HAP-1 (cell line): ENCODE measurements at regions not wholly inside any gene's neighbourhood (a gene's known extent, or its start where the extent isn't known, plus 50 kb on each side); places are given as distances from the start of the nearest gene placed in this dataset.

Experiments
- DNase-seq, 2 experiments: peaks; one replicate each; pipeline ENCODE4 v3.0.0-alpha.2; 2016 to 2020; ENCODE audit warnings: low spot score in 2 of 2
- H3K27me3 ChIP-seq: fragments of 250-450 bp; sonication (Bioruptor Pico); 2 replicates; pipeline ENCODE4 v1.5.1; 2020; ENCODE audit warnings: low read depth, mild to moderate bottlenecking, moderate library complexity
- H3K36me3 ChIP-seq: fragments of 250-450 bp; sonication (Bioruptor Pico); replicated peaks from 2 replicates; pipeline ENCODE4 v1.5.1; 2020; ENCODE audit warnings: mild to moderate bottlenecking
- H3K4me1 ChIP-seq: fragments of 250-450 bp; sonication (Bioruptor Pico); 2 replicates; pipeline ENCODE4 v1.5.1; 2020; ENCODE audit warnings: mild to moderate bottlenecking
- H3K4me3 ChIP-seq: fragments of 250-450 bp; sonication (Bioruptor Pico); 2 replicates; pipeline ENCODE4 v1.5.1; 2020; ENCODE audit warnings: mild to moderate bottlenecking, moderate library complexity
- H3K9me3 ChIP-seq: fragments of 250-450 bp; sonication (Bioruptor Pico); 2 replicates; pipeline ENCODE4 v1.5.1; 2020; ENCODE audit warnings: mild to moderate bottlenecking, moderate library complexity
- in situ Hi-C: fragments of 300-500 bp; cut with MboI; formaldehyde crosslinking; loops from 3 replicates; pipeline ENCODE4 v1.14.3; 2020; ENCODE audit warnings: low sequenced_read_pairs, inconsistent platforms, mixed read lengths

- no peak overlapping the region for H3K4me3 ChIP-seq
- in situ Hi-C loops: no loop called here
- no peaks in the 10 kb centered on the region for H3K4me1 ChIP-seq
- no peak for DNase-seq
- H3K36me3 ChIP-seq: no peaks in the 10 kb centered on the region
- no peaks in the 10 kb centered on the region for H3K9me3 ChIP-seq
- H3K27me3 ChIP-seq: no peaks in the 10 kb centered on the region
Measured at GRCh38 chr6:40125680-40126394, 191.6 kb upstream of the MOCS1 start.

GRCh38 chr6:40124924-40125323, 190.7 kb upstream of the MOCS1 start:
- H3K36me3 ChIP-seq: no peaks in the 10 kb centered on the region
- H3K4me3 ChIP-seq: no peak overlapping the region
- H3K4me1 ChIP-seq: no peaks in the 10 kb centered on the region
- H3K9me3 ChIP-seq: no peaks in the 10 kb centered on the region
- no peak for DNase-seq
- in situ Hi-C loops: no loop called here
- no peaks in the 10 kb centered on the region for H3K27me3 ChIP-seq

- Histone ChIP-seq H3K27me3 (no peaks in the 10 kb centered on the region), H3K36me3 (no peaks in the 10 kb centered on the region), H3K4me1 (no peaks in the 10 kb centered on the region), H3K9me3 (no peaks in the 10 kb centered on the region), H3K4me3 (no peak overlapping the region)
- no peak for DNase-seq
- in situ Hi-C loops: no loop called here
Measured at GRCh38 chr6:40116832-40117231, 182.6 kb upstream of the MOCS1 start.

GRCh38 chr6:40112350-40112749, 178.1 kb upstream of the MOCS1 start:
- no peaks in the 10 kb centered on the region for H3K9me3 ChIP-seq
- in situ Hi-C loops: no loop called here
- H3K4me1 ChIP-seq: no peaks in the 10 kb centered on the region
- H3K27me3 ChIP-seq: no peaks in the 10 kb centered on the region
- DNase-seq: no peak
- H3K36me3 ChIP-seq: no peaks in the 10 kb centered on the region
- no peak overlapping the region for H3K4me3 ChIP-seq

- no peaks in the 10 kb centered on the region for H3K9me3 ChIP-seq
- no peak overlapping the region for H3K4me3 ChIP-seq
- no peaks in the 10 kb centered on the region for H3K4me1 ChIP-seq
- no peaks in the 10 kb centered on the region for H3K36me3 ChIP-seq
- no peaks in the 10 kb centered on the region for H3K27me3 ChIP-seq
- no peak for DNase-seq
- in situ Hi-C loops: no loop called here
Measured at GRCh38 chr6:40108736-40109135, 174.5 kb upstream of the MOCS1 start.

- in situ Hi-C loops: no loop called here
- H3K9me3 ChIP-seq: no peaks in the 10 kb centered on the region
Measured at GRCh38 chr6:40106840-40107239, 172.6 kb upstream of the MOCS1 start.

GRCh38 chr6:40098774-40099173, 164.5 kb upstream of the MOCS1 start:
- H3K4me1 ChIP-seq: no peaks in the 10 kb centered on the region
- in situ Hi-C loops: no loop called here

More at GRCh38 chr6:40106840-40107239, 172.6 kb upstream of the MOCS1 start:
- H3K27me3 ChIP-seq: no peaks in the 10 kb centered on the region
- no peaks in the 10 kb centered on the region for H3K4me1 ChIP-seq
- no peaks in the 10 kb centered on the region for H3K36me3 ChIP-seq
- no peak for DNase-seq
- no peak overlapping the region for H3K4me3 ChIP-seq

GRCh38 chr6:40097590-40097989, 163.3 kb upstream of the MOCS1 start:
- H3K4me3 ChIP-seq: no peak overlapping the region
- H3K4me1 ChIP-seq: no peaks in the 10 kb centered on the region
- no peaks in the 10 kb centered on the region for H3K9me3 ChIP-seq
- H3K36me3 ChIP-seq: no peaks in the 10 kb centered on the region
- no peaks in the 10 kb centered on the region for H3K27me3 ChIP-seq
- no peak for DNase-seq
- in situ Hi-C loops: no loop called here

More at GRCh38 chr6:40098774-40099173, 164.5 kb upstream of the MOCS1 start:
- H3K27me3 ChIP-seq: no peaks in the 10 kb centered on the region
- H3K9me3 ChIP-seq: no peaks in the 10 kb centered on the region
- DNase-seq: no peak
- no peaks in the 10 kb centered on the region for H3K36me3 ChIP-seq
- H3K4me3 ChIP-seq: no peak overlapping the region

- Histone ChIP-seq H3K9me3 (no peaks in the 10 kb centered on the region), H3K4me3 (no peak overlapping the region), H3K36me3 (no peaks in the 10 kb centered on the region), H3K4me1 (no peaks in the 10 kb centered on the region), H3K27me3 (no peaks in the 10 kb centered on the region)
- DNase-seq: no peak
- in situ Hi-C loops: no loop called here
Measured at GRCh38 chr6:40083141-40083920, 149.1 kb upstream of the MOCS1 start.

- in situ Hi-C loops: no loop called here
- H3K4me3 ChIP-seq: no peak overlapping the region
Measured at GRCh38 chr6:40082278-40083043, 148.2 kb upstream of the MOCS1 start.

GRCh38 chr6:40077736-40078135, 143.5 kb upstream of the MOCS1 start:
- Histone ChIP-seq H3K27me3 (no peaks in the 10 kb centered on the region), H3K4me1 (no peaks in the 10 kb centered on the region), H3K9me3 (peaks cover 2% of the 10 kb centered on the region; the same call in 1 of the 2 replicates), H3K4me3 (no peak overlapping the region), H3K36me3 (no peaks in the 10 kb centered on the region)
- no peak for DNase-seq
- in situ Hi-C loops: no loop called here

More at GRCh38 chr6:40082278-40083043, 148.2 kb upstream of the MOCS1 start:
- DNase-seq: no peak
- H3K36me3 ChIP-seq: no peaks in the 10 kb centered on the region
- H3K9me3 ChIP-seq: no peaks in the 10 kb centered on the region
- H3K4me1 ChIP-seq: no peaks in the 10 kb centered on the region
- H3K27me3 ChIP-seq: no peaks in the 10 kb centered on the region

GRCh38 chr6:40077315-40077714, 143.1 kb upstream of the MOCS1 start:
- in situ Hi-C loops: no loop called here
- Histone ChIP-seq H3K9me3 (peaks cover 2% of the 10 kb centered on the region; the same call in 1 of the 2 replicates), H3K4me1 (no peaks in the 10 kb centered on the region), H3K4me3 (no peak overlapping the region), H3K36me3 (no peaks in the 10 kb centered on the region), H3K27me3 (no peaks in the 10 kb centered on the region)
- no peak for DNase-seq

GRCh38 chr6:40075056-40075590, 140.9 kb upstream of the MOCS1 start:
- DNase-seq: no peak
- in situ Hi-C loops: no loop called here
- Histone ChIP-seq H3K36me3 (no peaks in the 10 kb centered on the region), H3K4me3 (no peak overlapping the region), H3K27me3 (no peaks in the 10 kb centered on the region), H3K9me3 (peaks cover 2% of the 10 kb centered on the region; the same call in 1 of the 2 replicates), H3K4me1 (no peaks in the 10 kb centered on the region)
